Hepatocyte (in vitro differentiated cells): ENCODE measurements at regions not wholly inside any gene's neighbourhood (a gene's known extent, or its start where the extent isn't known, plus 50 kb on each side); places are given as distances from the start of the nearest gene placed in this dataset.

Experiments
- EZH2 ChIP-seq: fragments of 200-600 bp; sonication (generic); IDR thresholded peaks from 2 replicates; pipeline ENCODE4 v1.6.1; 2016; ENCODE audit warnings: antibody characterized with exemption, mild to moderate bottlenecking, borderline replicate concordance
- TF ChIP-seq, protein P1 (sequence below): fragments of 200-600 bp; sonication (generic); IDR thresholded peaks from 2 replicates; pipeline ENCODE4 v1.5.1; 2016; ENCODE audit warnings: antibody characterized with exemption, mild to moderate bottlenecking; ENCODE audit not compliant: poor library complexity

DNA sequence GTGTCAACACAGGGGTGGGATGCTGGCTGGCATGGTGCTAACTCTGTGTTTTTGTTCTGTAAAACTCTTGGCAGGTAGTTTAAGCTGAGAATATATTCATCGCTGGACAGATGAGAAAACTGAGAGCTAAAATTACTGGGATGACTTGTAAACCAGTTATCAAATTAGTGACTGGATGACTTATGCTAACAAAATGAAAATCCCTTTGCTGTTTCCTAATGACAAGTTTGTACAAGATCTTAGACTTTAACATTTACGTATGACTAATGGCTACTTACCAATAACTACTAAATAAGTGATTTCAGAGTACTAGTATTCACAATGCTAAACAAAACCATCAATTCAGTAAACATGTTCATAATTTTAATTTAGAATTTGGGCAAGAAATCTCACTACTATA, 854.8 kb upstream of the ARRDC3 start:
- TF ChIP-seq, protein P1, sequence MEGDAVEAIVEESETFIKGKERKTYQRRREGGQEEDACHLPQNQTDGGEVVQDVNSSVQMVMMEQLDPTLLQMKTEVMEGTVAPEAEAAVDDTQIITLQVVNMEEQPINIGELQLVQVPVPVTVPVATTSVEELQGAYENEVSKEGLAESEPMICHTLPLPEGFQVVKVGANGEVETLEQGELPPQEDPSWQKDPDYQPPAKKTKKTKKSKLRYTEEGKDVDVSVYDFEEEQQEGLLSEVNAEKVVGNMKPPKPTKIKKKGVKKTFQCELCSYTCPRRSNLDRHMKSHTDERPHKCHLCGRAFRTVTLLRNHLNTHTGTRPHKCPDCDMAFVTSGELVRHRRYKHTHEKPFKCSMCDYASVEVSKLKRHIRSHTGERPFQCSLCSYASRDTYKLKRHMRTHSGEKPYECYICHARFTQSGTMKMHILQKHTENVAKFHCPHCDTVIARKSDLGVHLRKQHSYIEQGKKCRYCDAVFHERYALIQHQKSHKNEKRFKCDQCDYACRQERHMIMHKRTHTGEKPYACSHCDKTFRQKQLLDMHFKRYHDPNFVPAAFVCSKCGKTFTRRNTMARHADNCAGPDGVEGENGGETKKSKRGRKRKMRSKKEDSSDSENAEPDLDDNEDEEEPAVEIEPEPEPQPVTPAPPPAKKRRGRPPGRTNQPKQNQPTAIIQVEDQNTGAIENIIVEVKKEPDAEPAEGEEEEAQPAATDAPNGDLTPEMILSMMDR = no peak
- TF ChIP-seq EZH2 = no peak
